ENCODE measurements at regions not wholly inside any gene's neighbourhood (a gene's known extent, or its start where the extent isn't known, plus 50 kb on each side); places are given as distances from the start of the nearest gene placed in this dataset.

DNA sequence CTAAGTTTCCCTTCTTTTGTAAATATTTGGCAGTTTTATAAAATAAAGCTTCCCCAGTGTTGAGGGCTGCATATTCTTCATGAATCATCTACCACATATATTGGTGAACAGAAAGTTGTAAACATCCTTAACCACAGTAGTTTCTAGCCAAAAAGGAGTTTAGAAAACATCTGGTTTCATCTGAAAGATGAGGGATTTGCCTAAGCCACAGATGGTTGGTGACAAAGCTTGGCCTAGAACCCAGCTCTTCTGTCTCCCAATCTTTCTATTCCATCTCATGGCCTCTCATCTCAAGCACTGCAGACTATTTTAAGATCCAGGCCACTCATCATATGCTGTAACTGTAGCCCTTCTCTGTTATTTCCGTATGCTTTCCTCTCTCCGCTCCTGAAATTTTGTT lies 232.3 kb upstream of the TRPM3 start:
- peak; percentile 76 for DNase-seq (ENCODE audit: extremely low read depth, low read depth)
- TF ChIP-seq, protein P1, sequence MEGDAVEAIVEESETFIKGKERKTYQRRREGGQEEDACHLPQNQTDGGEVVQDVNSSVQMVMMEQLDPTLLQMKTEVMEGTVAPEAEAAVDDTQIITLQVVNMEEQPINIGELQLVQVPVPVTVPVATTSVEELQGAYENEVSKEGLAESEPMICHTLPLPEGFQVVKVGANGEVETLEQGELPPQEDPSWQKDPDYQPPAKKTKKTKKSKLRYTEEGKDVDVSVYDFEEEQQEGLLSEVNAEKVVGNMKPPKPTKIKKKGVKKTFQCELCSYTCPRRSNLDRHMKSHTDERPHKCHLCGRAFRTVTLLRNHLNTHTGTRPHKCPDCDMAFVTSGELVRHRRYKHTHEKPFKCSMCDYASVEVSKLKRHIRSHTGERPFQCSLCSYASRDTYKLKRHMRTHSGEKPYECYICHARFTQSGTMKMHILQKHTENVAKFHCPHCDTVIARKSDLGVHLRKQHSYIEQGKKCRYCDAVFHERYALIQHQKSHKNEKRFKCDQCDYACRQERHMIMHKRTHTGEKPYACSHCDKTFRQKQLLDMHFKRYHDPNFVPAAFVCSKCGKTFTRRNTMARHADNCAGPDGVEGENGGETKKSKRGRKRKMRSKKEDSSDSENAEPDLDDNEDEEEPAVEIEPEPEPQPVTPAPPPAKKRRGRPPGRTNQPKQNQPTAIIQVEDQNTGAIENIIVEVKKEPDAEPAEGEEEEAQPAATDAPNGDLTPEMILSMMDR (IDR thresholded peaks at IDR 0.05; ENCODE audit: low read depth, low read length), result no peak

DNA sequence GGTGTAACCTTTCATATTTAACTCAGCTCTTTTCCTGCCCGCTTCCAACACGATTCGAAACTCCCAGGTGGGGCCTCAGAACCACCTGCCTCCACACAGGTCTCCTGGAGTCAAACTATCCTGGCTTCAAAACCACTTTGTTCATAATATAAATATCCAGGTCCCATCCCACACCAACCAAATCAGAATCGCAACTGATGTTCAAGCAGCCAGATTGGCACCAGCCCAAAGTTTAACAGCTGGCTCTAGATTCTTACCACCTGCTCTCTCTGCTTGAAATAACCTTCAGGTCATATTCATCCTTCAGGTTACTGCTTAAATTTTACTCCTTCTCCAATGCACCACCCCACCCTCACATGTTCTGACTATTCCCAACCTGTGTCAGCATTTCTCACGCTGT lies 231.4 kb upstream of the TRPM3 start:
- TF ChIP-seq, protein P1 (IDR thresholded peaks at IDR 0.05; ENCODE audit: low read depth, low read length), result no peak
- no peak for DNase-seq (ENCODE audit: extremely low read depth, low read depth)

DNA sequence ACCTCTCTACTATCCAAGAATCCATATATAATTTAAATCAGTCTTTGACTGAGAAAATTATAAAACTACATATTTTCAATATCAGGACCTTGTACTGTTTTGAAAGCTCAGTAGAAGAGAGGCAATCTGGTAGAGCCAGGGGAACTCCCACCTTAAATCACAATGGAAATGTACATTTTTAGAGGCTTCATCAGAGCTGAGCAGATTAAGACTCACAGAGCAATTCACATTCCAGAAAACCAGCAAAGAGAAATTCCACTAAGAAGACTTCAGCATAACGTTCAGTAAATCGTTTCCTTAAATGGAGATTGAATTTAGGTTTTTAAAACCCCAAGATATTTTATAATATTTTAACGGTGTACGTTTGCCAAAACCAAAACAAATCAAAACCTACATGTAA lies 227.8 kb upstream of the TRPM3 start:
- peak; percentile 23 for DNase-seq (ENCODE audit: extremely low read depth, low read depth)
- TF ChIP-seq, protein P1 (IDR thresholded peaks at IDR 0.05; ENCODE audit: low read depth, low read length), result no peak

DNA sequence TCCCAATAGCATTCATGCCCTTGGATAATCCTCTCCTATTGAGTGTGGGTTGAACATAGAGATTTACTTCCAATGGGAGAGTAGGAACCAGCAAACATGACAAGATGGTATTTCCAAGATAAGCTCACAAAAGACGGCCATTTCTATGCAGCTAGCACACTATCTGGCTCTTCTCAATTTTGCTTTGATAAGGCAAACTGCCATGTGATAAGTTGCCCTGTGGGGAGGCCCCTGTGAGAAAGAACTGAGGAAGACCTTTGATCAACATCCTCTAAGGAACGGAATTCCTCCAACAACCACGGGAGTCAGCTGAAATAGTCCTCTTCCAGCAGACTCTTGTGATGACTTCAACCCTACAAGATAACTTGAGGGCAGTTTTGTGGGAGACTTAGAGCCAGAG lies 211.9 kb upstream of the TRPM3 start:
- TF ChIP-seq, protein P1 (IDR thresholded peaks at IDR 0.05; ENCODE audit: low read depth, low read length), result no peak

DNA sequence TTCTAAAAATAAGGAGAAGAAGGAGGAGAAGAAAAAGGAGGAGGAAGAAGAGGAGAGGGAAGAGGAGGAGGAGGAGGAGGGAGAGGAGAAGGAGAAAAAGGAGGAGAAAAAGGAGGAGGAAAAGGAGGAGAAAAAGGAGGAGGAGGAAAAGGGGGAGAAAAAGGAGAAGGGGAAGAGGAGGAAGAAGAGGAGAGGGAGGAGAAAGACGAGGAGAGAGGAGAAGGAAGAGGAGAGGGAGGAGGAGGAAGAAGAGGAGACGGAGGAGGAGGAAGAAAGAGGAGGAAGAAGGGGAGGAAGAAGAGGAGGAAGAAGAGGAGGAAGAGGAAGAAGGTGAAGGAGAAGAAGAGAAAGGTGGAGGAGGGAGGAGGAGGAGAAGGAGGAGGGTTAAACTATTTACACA lies 210.2 kb upstream of the TRPM3 start:
- TF ChIP-seq, protein P1 (IDR thresholded peaks at IDR 0.05; ENCODE audit: low read depth, low read length), result no peak
- DNase-seq (ENCODE audit: extremely low read depth, low read depth), result no peak

More for the DNA sequence above, 211.9 kb upstream of the TRPM3 start:
- DNase-seq (ENCODE audit: extremely low read depth, low read depth), result no peak

DNA sequence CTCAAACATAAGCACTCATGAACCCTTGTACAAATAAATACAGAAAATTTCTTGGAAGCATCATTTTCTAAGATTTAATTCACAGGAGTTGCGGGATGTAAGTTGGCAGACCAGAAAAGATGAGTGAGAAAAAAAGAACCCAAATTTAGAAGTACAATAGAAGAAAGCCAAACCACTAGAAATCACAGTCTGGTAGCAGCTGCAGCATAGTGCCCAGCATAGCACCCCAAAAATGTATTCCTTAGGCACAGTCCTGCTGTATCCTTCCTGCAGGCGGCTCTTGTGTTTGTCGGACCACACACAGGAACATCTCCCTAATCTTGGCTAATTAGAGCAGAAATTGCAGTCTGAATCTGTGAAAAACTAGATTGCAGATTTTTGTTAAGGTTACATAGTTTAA lies 208.5 kb upstream of the TRPM3 start:
- TF ChIP-seq, protein P1 (IDR thresholded peaks at IDR 0.05; ENCODE audit: low read depth, low read length), result no peak
- DNase-seq (ENCODE audit: extremely low read depth, low read depth), result no peak

DNA sequence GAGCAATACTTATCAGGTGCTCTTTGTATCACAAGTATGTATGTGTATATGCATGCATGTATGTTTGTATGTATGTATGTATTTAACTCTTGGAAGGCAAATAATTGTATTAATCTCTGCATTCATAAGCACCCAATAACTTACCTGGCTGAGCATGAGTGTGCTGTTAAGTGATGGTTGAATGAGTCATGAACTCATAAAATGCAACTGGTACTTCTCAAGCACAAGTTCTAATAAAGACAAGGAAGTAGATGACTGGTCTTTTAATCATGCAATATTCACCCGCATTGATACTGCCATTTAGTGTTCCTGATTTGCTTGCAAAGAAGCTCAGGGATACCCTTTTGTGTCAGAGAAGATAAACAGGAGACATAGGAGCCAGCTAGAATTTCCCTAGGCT lies 204.9 kb upstream of the TRPM3 start:
- TF ChIP-seq, protein P1 (IDR thresholded peaks at IDR 0.05; ENCODE audit: low read depth, low read length), result no peak
- no peak for DNase-seq (ENCODE audit: extremely low read depth, low read depth)

All from AG09319 (cell line).